Endothelial cell of umbilical vein (primary cell): ENCODE measurements at regions not wholly inside any gene's neighbourhood (a gene's known extent, or its start where the extent isn't known, plus 50 kb on each side); places are given as distances from the start of the nearest gene placed in this dataset.

Source experiments
- BruUV-seq: library from RNA; stranded (reverse); fragments of 400-500 nt; replicated peaks from 2 replicates; lab custom pipeline; 2021; lab: Mats Ljungman, UMichigan
- CTCF ChIA-PET: fragments of 300-600, 350-600 bp; sonication (Branson Sonifier 250); formaldehyde crosslinking; loops from one replicate; lab custom pipeline; 2021; ENCODE audit warnings: antibody characterized with exemption, inconsistent platforms; lab: Charles Lee
- POLR2A ChIA-PET: fragments of 300-600, 350-600 bp; sonication (Branson Sonifier 250); formaldehyde crosslinking; loops from one replicate; lab custom pipeline; 2021; ENCODE audit warnings: antibody characterized with exemption, inconsistent platforms; lab: Charles Lee
- DNase-seq: peaks from one replicate; pipeline ENCODE4 v3.0.0-alpha.2; 2011; ENCODE audit warnings: low read depth, low spot score
- FAIRE-seq: peaks from 2 replicates; lab custom pipeline; 2011; peaks lifted over from hg19 to GRCh38; lab: Jason Lieb, UNC
- H2AFZ ChIP-seq: 2 replicates; pipeline ENCODE4 v1.6.0; 2012; ENCODE audit warnings: low read depth, low read length, control low read depth, inconsistent platforms
- H3K27ac ChIP-seq: 2 replicates; pipeline ENCODE4 v1.5.1; 2011; ENCODE audit warnings: low read depth, mild to moderate bottlenecking, control low read depth, low read length, moderate library complexity; ENCODE audit not compliant: insufficient read depth
- H3K27me3 ChIP-seq, 2 experiments: 2 replicates each; pipeline versions ENCODE4 v1.6.0 to v1.6.1; 2011; ENCODE audit warnings: low read length in 2 of 2, mixed read lengths in 1 of 2; ENCODE audit not compliant: control insufficient read depth in 2 of 2, insufficient read depth in 2 of 2
- H3K36me3 ChIP-seq, 2 experiments: 2 replicates in 1 of 2; 3 replicates in 1 of 2; pipeline ENCODE4 v1.5.1; 2011; ENCODE audit warnings: low read length in 2 of 2, mild to moderate bottlenecking in 1 of 2, moderate library complexity in 1 of 2; ENCODE audit not compliant: control insufficient read depth in 2 of 2, insufficient read depth in 2 of 2; ENCODE audit errors: extremely low read depth in 1 of 2
- H3K4me1 ChIP-seq: 3 replicates; pipeline ENCODE4 v1.5.1; 2011; ENCODE audit warnings: mild to moderate bottlenecking, low read length; ENCODE audit not compliant: control insufficient read depth, insufficient read depth; ENCODE audit errors: extremely low read depth
- H3K4me2 ChIP-seq: 2 replicates; pipeline ENCODE4 v1.6.1; 2011; ENCODE audit warnings: low read length, control low read depth, mixed read lengths; ENCODE audit not compliant: insufficient read depth
- H3K4me3 ChIP-seq, 3 experiments: fragments of 200-600 bp in 1 of 3; sonication (generic), shearing (Covaris generic) in 1 of 3; replicated peaks in 1 of 3; 2 replicates each; pipeline ENCODE4 v1.5.1; 2011 to 2016; ENCODE audit warnings: control low read depth in 3 of 3, low read length in 3 of 3, mild to moderate bottlenecking in 2 of 3, inconsistent platforms in 1 of 3, low read depth in 1 of 3, moderate library complexity in 1 of 3; ENCODE audit not compliant: insufficient read depth in 1 of 3
- H3K79me2 ChIP-seq: 2 replicates; pipeline ENCODE4 v1.6.0; 2012; ENCODE audit warnings: low read length, inconsistent platforms; ENCODE audit not compliant: control insufficient read depth, insufficient read depth
- H3K9ac ChIP-seq: replicated peaks from 2 replicates; pipeline ENCODE3; 2011; ENCODE audit warnings: low read length, control low read depth; ENCODE audit not compliant: insufficient read depth; ENCODE audit errors: extremely low read depth
- H3K9me1 ChIP-seq: replicated peaks from 3 replicates; pipeline ENCODE4 v1.6.0; 2011; ENCODE audit warnings: mild to moderate bottlenecking, low read length; ENCODE audit not compliant: control insufficient read depth, insufficient read depth; ENCODE audit errors: extremely low read depth
- H3K9me3 ChIP-seq: replicated peaks from 2 replicates; pipeline ENCODE4 v1.5.1; 2012; ENCODE audit warnings: low read length, inconsistent platforms; ENCODE audit not compliant: control insufficient read depth, insufficient read depth
- H4K20me1 ChIP-seq: replicated peaks from 2 replicates; pipeline ENCODE3; 2011; ENCODE audit warnings: mild to moderate bottlenecking, low read length; ENCODE audit not compliant: control insufficient read depth, insufficient read depth; ENCODE audit errors: extremely low read depth
- EZH2 ChIP-seq: IDR thresholded peaks from 2 replicates; pipeline ENCODE4 v1.6.1; 2012; ENCODE audit warnings: borderline replicate concordance, low read depth, mild to moderate bottlenecking, moderate library complexity, low read length, inconsistent platforms; ENCODE audit not compliant: severe bottlenecking
- FOS ChIP-seq: IDR thresholded peaks from 2 replicates; pipeline ENCODE4 v1.6.1; 2011; ENCODE audit warnings: mild to moderate bottlenecking, low read length, moderate library complexity, borderline replicate concordance; ENCODE audit not compliant: insufficient read depth
- GATA2 ChIP-seq: IDR thresholded peaks from 2 replicates; pipeline ENCODE4 v1.7.0; 2011; ENCODE audit warnings: low read depth, mild to moderate bottlenecking, moderate library complexity, mixed read lengths, low read length; ENCODE audit not compliant: insufficient read length, insufficient read depth
- JUN ChIP-seq: IDR thresholded peaks from 2 replicates; pipeline ENCODE4 v1.6.1; 2011; ENCODE audit warnings: borderline replicate concordance, low read depth; ENCODE audit not compliant: insufficient read length, insufficient read depth
- MYC ChIP-seq: IDR thresholded peaks from one replicate; pipeline ENCODE4 v1.6.1; 2011; ENCODE audit warnings: mild to moderate bottlenecking, low read depth, low read length
- POLR2A ChIP-seq: IDR thresholded peaks from 2 replicates; pipeline ENCODE4 v1.6.1; 2012; ENCODE audit warnings: low read depth, mild to moderate bottlenecking, control low read depth, low read length
- POLR2AphosphoS5 ChIP-seq: IDR thresholded peaks from 2 replicates; pipeline ENCODE4 v1.6.1; 2012; ENCODE audit warnings: low read depth, mild to moderate bottlenecking, control low read depth, low read length, moderate library complexity; ENCODE audit not compliant: insufficient read depth
- dilution Hi-C: fragments of 300-500 bp; cut with MboI; formaldehyde crosslinking; loops from one replicate; pipeline ENCODE4 v1.15.0; 2019; ENCODE audit warnings: low sequenced_read_pairs; ENCODE audit not compliant: extremely low pct_ligation_motif_present
- intact Hi-C: fragments of 100-400 bp; cut with micrococcal nuclease; formaldehyde crosslinking; loops from one replicate; pipeline ENCODE4 v1.10.0; 2022
- TF ChIP-seq, protein P1 (sequence below), 2 donors: IDR thresholded peaks; 1 replicate in 1 of 2; 2 replicates in 1 of 2; pipeline ENCODE4 v1.5.1; 2011; ENCODE audit warnings: low read length in 2 of 2, mild to moderate bottlenecking in 2 of 2, moderate library complexity in 2 of 2, control low read depth in 1 of 2, inconsistent platforms in 1 of 2, low read depth in 1 of 2; ENCODE audit not compliant: insufficient read depth in 1 of 2; ENCODE audit errors: extremely low read depth in 1 of 2
- TF ChIP-seq, protein P2 (sequence below): IDR thresholded peaks from 2 replicates; pipeline ENCODE4 v1.6.1; 2011; ENCODE audit not compliant: insufficient read depth, insufficient read length

DNA sequence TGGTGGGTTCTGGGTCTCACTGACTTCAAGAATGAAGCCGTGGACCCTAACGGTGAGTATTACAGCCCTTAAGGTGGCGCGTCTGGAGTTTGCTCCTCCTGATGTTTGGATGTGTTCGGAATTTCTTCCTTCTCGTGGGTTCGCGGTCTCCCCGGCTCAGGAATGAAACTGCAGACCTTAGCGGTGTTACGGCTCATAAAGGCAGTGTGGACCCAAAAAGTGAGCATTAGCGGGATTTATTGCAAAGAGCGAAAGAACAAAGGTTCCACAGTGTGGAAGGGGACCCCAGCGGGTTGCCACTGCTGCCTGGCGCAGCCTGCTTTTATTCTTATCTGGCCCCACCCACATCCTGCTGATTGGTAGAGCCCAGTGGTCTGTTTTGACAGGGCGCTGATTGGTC, 420.5 kb upstream of the BCHE start:
- FAIRE-seq (no peak), DNase-seq (no peak)
- H3K9me1 ChIP-seq = no peaks in the 10 kb centered on the region
- H3K79me2 ChIP-seq = no peaks in the 10 kb centered on the region
- H4K20me1 ChIP-seq = no peaks in the 10 kb centered on the region
- H3K27ac ChIP-seq = no peak overlapping the region
- BruUV-seq = no TSS peak
- dilution Hi-C loops (no loop called here), intact Hi-C loops (no loop called here)
- no peak overlapping the region for H2AFZ ChIP-seq
- no peak overlapping the region for H3K9ac ChIP-seq
- ChIA-PET POLR2A (no interaction called here), CTCF (no interaction called here)
- H3K36me3 ChIP-seq = no peaks in the 10 kb centered on the region
- H3K4me3 ChIP-seq = no peak overlapping the region
- TF ChIP-seq POLR2A = no peak
- TF ChIP-seq, protein P1, sequence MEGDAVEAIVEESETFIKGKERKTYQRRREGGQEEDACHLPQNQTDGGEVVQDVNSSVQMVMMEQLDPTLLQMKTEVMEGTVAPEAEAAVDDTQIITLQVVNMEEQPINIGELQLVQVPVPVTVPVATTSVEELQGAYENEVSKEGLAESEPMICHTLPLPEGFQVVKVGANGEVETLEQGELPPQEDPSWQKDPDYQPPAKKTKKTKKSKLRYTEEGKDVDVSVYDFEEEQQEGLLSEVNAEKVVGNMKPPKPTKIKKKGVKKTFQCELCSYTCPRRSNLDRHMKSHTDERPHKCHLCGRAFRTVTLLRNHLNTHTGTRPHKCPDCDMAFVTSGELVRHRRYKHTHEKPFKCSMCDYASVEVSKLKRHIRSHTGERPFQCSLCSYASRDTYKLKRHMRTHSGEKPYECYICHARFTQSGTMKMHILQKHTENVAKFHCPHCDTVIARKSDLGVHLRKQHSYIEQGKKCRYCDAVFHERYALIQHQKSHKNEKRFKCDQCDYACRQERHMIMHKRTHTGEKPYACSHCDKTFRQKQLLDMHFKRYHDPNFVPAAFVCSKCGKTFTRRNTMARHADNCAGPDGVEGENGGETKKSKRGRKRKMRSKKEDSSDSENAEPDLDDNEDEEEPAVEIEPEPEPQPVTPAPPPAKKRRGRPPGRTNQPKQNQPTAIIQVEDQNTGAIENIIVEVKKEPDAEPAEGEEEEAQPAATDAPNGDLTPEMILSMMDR (IDR thresholded peaks at IDR 0.05; ENCODE audit: extremely low read depth in 1 of 2, insufficient read depth in 1 of 2, low read depth in 1 of 2, low read length in 2 of 2) = no peak
- no peak for TF ChIP-seq MYC
- TF ChIP-seq FOS = no peak
- no peak for TF ChIP-seq EZH2
- TF ChIP-seq GATA2 = no peak
- TF ChIP-seq POLR2AphosphoS5 = no peak
- TF ChIP-seq, protein P2, sequence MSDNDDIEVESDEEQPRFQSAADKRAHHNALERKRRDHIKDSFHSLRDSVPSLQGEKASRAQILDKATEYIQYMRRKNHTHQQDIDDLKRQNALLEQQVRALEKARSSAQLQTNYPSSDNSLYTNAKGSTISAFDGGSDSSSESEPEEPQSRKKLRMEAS = no peak
- TF ChIP-seq JUN = no peak
- no peaks in the 10 kb centered on the region for H3K9me3 ChIP-seq
- H3K27me3 ChIP-seq = no peaks in the 10 kb centered on the region
- H3K4me1 ChIP-seq = no peaks in the 10 kb centered on the region
- H3K4me2 ChIP-seq = no peak overlapping the region
